Trophoblast cell (in vitro differentiated cells and primary cell): ENCODE measurements at regions not wholly inside any gene's neighbourhood (a gene's known extent, or its start where the extent isn't known, plus 50 kb on each side); places are given as distances from the start of the nearest gene placed in this dataset.
A peak's percentile ranks its signal among the peaks of the same experiment; 100 is the strongest.

Source experiments
- DNase-seq, 2 donors: peaks; one replicate each; pipeline ENCODE4 v3.0.0-alpha.2; 2016
- H2AFZ ChIP-seq: 2 replicates; pipeline ENCODE4 v1.6.1; 2013; ENCODE audit warnings: low read length, moderate library complexity, mild to moderate bottlenecking; ENCODE audit not compliant: insufficient read depth, poor library complexity
- H2AK5ac ChIP-seq: 2 replicates; pipeline ENCODE4 v1.6.1; 2013; ENCODE audit warnings: mild to moderate bottlenecking, low read length
- H2BK120ac ChIP-seq: 2 replicates; pipeline ENCODE4 v1.6.1; 2013; ENCODE audit warnings: low read length, mild to moderate bottlenecking, moderate library complexity; ENCODE audit not compliant: insufficient read depth, poor library complexity
- H2BK12ac ChIP-seq: 2 replicates; pipeline ENCODE4 v1.6.1; 2013; ENCODE audit warnings: mild to moderate bottlenecking, low read length, moderate library complexity
- H2BK5ac ChIP-seq: 2 replicates; pipeline ENCODE4 v1.6.1; 2013; ENCODE audit warnings: low read length, low read depth, moderate library complexity, mild to moderate bottlenecking; ENCODE audit not compliant: poor library complexity
- H3K14ac ChIP-seq: 2 replicates; pipeline ENCODE4 v1.6.1; 2013; ENCODE audit warnings: mild to moderate bottlenecking, low read length
- H3K18ac ChIP-seq: 2 replicates; pipeline ENCODE4 v1.6.1; 2013; ENCODE audit warnings: mild to moderate bottlenecking, low read length
- H3K23ac ChIP-seq: 2 replicates; pipeline ENCODE4 v1.6.1; 2013; ENCODE audit warnings: low read length
- H3K27ac ChIP-seq: 2 replicates; pipeline ENCODE4 v1.5.1; 2013; ENCODE audit warnings: low read depth, mild to moderate bottlenecking, inconsistent platforms, low read length, moderate library complexity
- H3K27me3 ChIP-seq: 2 replicates; pipeline ENCODE4 v1.6.1; 2013; ENCODE audit warnings: inconsistent platforms, mild to moderate bottlenecking, low read length, moderate library complexity; ENCODE audit not compliant: insufficient read depth
- H3K36me3 ChIP-seq, 2 experiments: 1 replicate in 1 of 2; 2 replicates in 1 of 2; pipeline ENCODE4 v1.6.1; 2013; ENCODE audit warnings: low read length in 2 of 2, mild to moderate bottlenecking in 2 of 2, moderate library complexity in 1 of 2; ENCODE audit not compliant: insufficient read depth in 2 of 2, control insufficient read depth in 1 of 2
- H3K4ac ChIP-seq: 2 replicates; pipeline ENCODE4 v1.6.1; 2013; ENCODE audit warnings: low read depth, mild to moderate bottlenecking, low read length, moderate library complexity
- H3K4me1 ChIP-seq, 2 experiments: 1 replicate in 1 of 2; 2 replicates in 1 of 2; pipeline ENCODE4 v1.6.1; 2013; ENCODE audit warnings: low read length in 2 of 2, mild to moderate bottlenecking in 2 of 2, moderate library complexity in 1 of 2; ENCODE audit not compliant: insufficient read depth in 2 of 2, control insufficient read depth in 1 of 2
- H3K4me2 ChIP-seq: 2 replicates; pipeline ENCODE4 v1.6.1; 2013; ENCODE audit warnings: inconsistent platforms, mild to moderate bottlenecking, low read length, moderate library complexity
- H3K4me3 ChIP-seq: 2 replicates; pipeline ENCODE4 v1.5.1; 2013; ENCODE audit warnings: mild to moderate bottlenecking, low read depth, low read length, inconsistent platforms
- H3K79me1 ChIP-seq: one replicate; pipeline ENCODE4 v1.6.1; 2013; ENCODE audit warnings: low read length
- H3K79me2 ChIP-seq: 2 replicates; pipeline ENCODE4 v1.6.1; 2013; ENCODE audit warnings: low read length, mild to moderate bottlenecking; ENCODE audit not compliant: control insufficient read depth, insufficient read depth, poor library complexity
- H3K9ac ChIP-seq: 2 replicates; pipeline ENCODE4 v1.6.1; 2013; ENCODE audit warnings: mild to moderate bottlenecking, low read length
- H3K9me3 ChIP-seq: 2 replicates; pipeline ENCODE4 v1.6.1; 2013; ENCODE audit warnings: low read depth, mild to moderate bottlenecking, control low read depth, inconsistent platforms, low read length; ENCODE audit not compliant: insufficient read depth
- H4K12ac ChIP-seq: 2 replicates; pipeline ENCODE4 v1.6.1; 2013; ENCODE audit warnings: low read depth, mild to moderate bottlenecking, low read length, moderate library complexity
- H4K8ac ChIP-seq: 2 replicates; pipeline ENCODE4 v1.6.1; 2013; ENCODE audit warnings: low read depth, mild to moderate bottlenecking, low read length, moderate library complexity
- H4K91ac ChIP-seq: one replicate; pipeline ENCODE4 v1.6.1; 2013; ENCODE audit warnings: low read depth, mild to moderate bottlenecking, low read length, moderate library complexity
- WGBS: extraction: QIAGEN DNeasy Blood & Tissue Kit; methylation state at CpG from one replicate; pipeline ENCODE4 v1.1.7; 2013; ENCODE audit warnings: missing lambda C conversion rate; ENCODE audit not compliant: insufficient read length, insufficient coverage; ENCODE audit errors: extremely low coverage; 5-methylcytosine and 5-hydroxymethylcytosine counted together

DNA sequence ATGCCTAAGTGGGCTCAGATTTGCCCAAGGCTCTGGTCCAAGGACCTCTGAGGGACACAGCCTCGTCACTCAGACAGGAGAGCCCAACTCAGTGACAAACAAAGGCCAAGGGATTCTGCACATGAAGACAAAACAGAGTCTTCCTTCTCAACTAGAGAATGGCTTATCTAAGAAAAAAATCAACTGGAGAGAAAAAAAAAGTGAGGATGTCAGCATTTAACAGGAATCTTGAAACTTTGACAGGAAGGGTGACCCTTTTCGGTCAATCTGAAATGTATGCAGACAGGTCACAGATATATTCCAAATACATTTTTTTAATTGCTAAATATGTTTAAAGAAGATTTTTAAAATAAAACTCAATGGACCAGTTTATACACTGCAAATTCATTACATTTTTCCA is 154.5 kb downstream of the ETS2 start:
- Histone ChIP-seq H2BK5ac (no peak overlapping the region), H3K4me2 (no peak overlapping the region), H3K9ac (no peak overlapping the region), H2AK5ac (no peak overlapping the region), H3K79me1 (peaks cover 9% of the 10 kb centered on the region), H3K18ac (no peak overlapping the region), H3K79me2 (no peaks in the 10 kb centered on the region), H4K8ac (no peak overlapping the region), H2BK12ac (no peak overlapping the region), H3K27ac (peak overlapping the region; percentile 41), H3K27me3 (no peaks in the 10 kb centered on the region), H3K14ac (no peak overlapping the region), H3K9me3 (peaks cover 6% of the 10 kb centered on the region), H3K36me3 (no peaks in the 10 kb centered on the region), H2BK120ac (no peak overlapping the region), H4K12ac (no peak overlapping the region), H3K23ac (no peak overlapping the region), H4K91ac (no peak overlapping the region), H2AFZ (no peak overlapping the region), H3K4ac (no peak overlapping the region), H3K4me3 (no peak overlapping the region), H3K4me1 (peaks cover 23 to 27% of the 10 kb centered on the region in 2 experiments)
- no peak for DNase-seq
- no CpG with 5 or more reads among the region's 2 CpGs for WGBS

DNA sequence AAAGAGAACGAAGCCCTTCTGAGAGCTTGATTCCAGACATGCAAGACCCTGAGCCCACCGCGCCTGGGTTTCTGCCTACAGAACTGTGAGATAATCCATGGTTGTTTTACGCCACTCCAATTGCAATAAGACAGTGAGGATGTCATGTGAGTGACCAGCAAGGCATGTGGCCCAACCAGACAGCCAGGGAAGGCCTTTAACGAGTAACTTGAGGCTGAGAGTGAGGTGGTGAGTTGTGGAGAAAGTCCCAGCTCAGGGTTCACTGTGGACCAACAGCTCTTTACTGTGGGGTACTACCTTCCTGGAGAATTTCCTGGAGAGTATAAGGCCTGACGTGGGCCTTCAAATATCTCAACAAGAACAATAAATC is 153.9 kb downstream of the ETS2 start:
- H2AFZ ChIP-seq = no peak overlapping the region
- H2BK120ac ChIP-seq = no peak overlapping the region
- no peak overlapping the region for H3K18ac ChIP-seq
- peaks cover 21 to 24% of the 10 kb centered on the region in 2 experiments for H3K4me1 ChIP-seq
- peaks cover 9% of the 10 kb centered on the region for H3K79me1 ChIP-seq
- WGBS = no CpG with 5 or more reads among the region's 6 CpGs
- H3K23ac ChIP-seq = no peak overlapping the region
- H4K8ac ChIP-seq = no peak overlapping the region
- H3K27ac ChIP-seq = peak overlapping the region; percentile 41
- H3K79me2 ChIP-seq = no peaks in the 10 kb centered on the region
- no peak overlapping the region for H2AK5ac ChIP-seq
- H3K9ac ChIP-seq = no peak overlapping the region
- no peaks in the 10 kb centered on the region for H3K27me3 ChIP-seq
- H2BK12ac ChIP-seq = no peak overlapping the region
- peak; percentile 78 to 80 for DNase-seq
- no peak overlapping the region for H3K14ac ChIP-seq
- no peak overlapping the region for H4K12ac ChIP-seq
- H4K91ac ChIP-seq = peak overlapping the region; percentile 44
- H3K4ac ChIP-seq = no peak overlapping the region
- H2BK5ac ChIP-seq = no peak overlapping the region
- peaks cover 6% of the 10 kb centered on the region for H3K9me3 ChIP-seq
- no peaks in the 10 kb centered on the region for H3K36me3 ChIP-seq
- H3K4me3 ChIP-seq = no peak overlapping the region
- H3K4me2 ChIP-seq = no peak overlapping the region

- H3K36me3 ChIP-seq = no peaks in the 10 kb centered on the region
- DNase-seq = peak; percentile 44 to 75
- peak overlapping the region; percentile 41 for H3K27ac ChIP-seq
- H2BK120ac ChIP-seq = no peak overlapping the region
- no peak overlapping the region for H3K14ac ChIP-seq
- peak overlapping the region; percentile 44 for H4K91ac ChIP-seq
- H3K18ac ChIP-seq = no peak overlapping the region
- no peak overlapping the region for H4K8ac ChIP-seq
- no peak overlapping the region for H4K12ac ChIP-seq
- H3K27me3 ChIP-seq = no peaks in the 10 kb centered on the region
- peaks cover 9% of the 10 kb centered on the region for H3K79me1 ChIP-seq
- H3K4me2 ChIP-seq = no peak overlapping the region
- H3K4me1 ChIP-seq = peaks cover 21 to 24% of the 10 kb centered on the region in 2 experiments
- no peak overlapping the region for H2BK12ac ChIP-seq
- H2AFZ ChIP-seq = no peak overlapping the region
- no peak overlapping the region for H3K9ac ChIP-seq
- no CpG with 5 or more reads among the region's 4 CpGs for WGBS
- no peak overlapping the region for H2AK5ac ChIP-seq
- H3K4ac ChIP-seq = no peak overlapping the region
- H3K79me2 ChIP-seq = no peaks in the 10 kb centered on the region
- no peak overlapping the region for H3K4me3 ChIP-seq
- peaks cover 6% of the 10 kb centered on the region for H3K9me3 ChIP-seq
- no peak overlapping the region for H2BK5ac ChIP-seq
- H3K23ac ChIP-seq = no peak overlapping the region
Measured at GRCh38 chr21:38958940-38959691, 153.4 kb downstream of the ETS2 start.

GRCh38 chr21:38958323-38958705 is 152.6 kb downstream of the ETS2 start:
- Histone ChIP-seq H3K18ac (no peak overlapping the region), H3K79me2 (no peaks in the 10 kb centered on the region), H3K14ac (no peak overlapping the region), H3K23ac (no peak overlapping the region), H3K4me1 (peaks cover 21 to 24% of the 10 kb centered on the region in 2 experiments), H4K12ac (no peak overlapping the region), H3K27me3 (no peaks in the 10 kb centered on the region), H3K4me2 (no peak overlapping the region), H3K9me3 (peaks cover 6% of the 10 kb centered on the region), H2BK12ac (peak overlapping the region; percentile 12), H4K91ac (peak overlapping the region; percentile 34), H2BK120ac (no peak overlapping the region), H3K27ac (no peak overlapping the region), H2AK5ac (no peak overlapping the region), H2AFZ (no peak overlapping the region), H2BK5ac (no peak overlapping the region), H3K36me3 (no peaks in the 10 kb centered on the region), H3K4ac (no peak overlapping the region), H3K79me1 (peaks cover 9% of the 10 kb centered on the region), H4K8ac (no peak overlapping the region), H3K9ac (no peak overlapping the region), H3K4me3 (no peak overlapping the region)
- no peak for DNase-seq
- WGBS = no CpG with 5 or more reads among the region's 3 CpGs
